Natural killer cell (primary cell): ENCODE measurements at regions not wholly inside any gene's neighbourhood (a gene's known extent, or its start where the extent isn't known, plus 50 kb on each side); places are given as distances from the start of the nearest gene placed in this dataset.

Experiments
- ATAC-seq, 3 donors: fragments of 150-1000 bp in 2 of 3; fragments of 200-7000 bp in 1 of 3; cut with Tn5 transposase; 1 replicate in 1 of 3; 2 replicates in 2 of 3; pipeline ENCODE4 v1.10.0; 2021; ENCODE audit warnings: mild to moderate bottlenecking in 2 of 3, moderate library complexity in 2 of 3
- DNase-seq, 2 donors: peaks; one replicate each; pipeline versions ENCODE4 v3.0.0 to v3.0.0-alpha.2; 2013 to 2021; ENCODE audit warnings: mixed read lengths in 1 of 2
- H3K27ac ChIP-seq: one replicate; pipeline ENCODE4 v1.5.1; 2013; ENCODE audit warnings: mild to moderate bottlenecking, low read length
- H3K27me3 ChIP-seq: one replicate; pipeline ENCODE4 v1.6.1; 2013; ENCODE audit warnings: low read length; ENCODE audit not compliant: control insufficient read depth, insufficient read depth
- H3K36me3 ChIP-seq: one replicate; pipeline ENCODE4 v1.6.1; 2013; ENCODE audit warnings: low read length; ENCODE audit not compliant: control insufficient read depth, insufficient read depth
- H3K4me1 ChIP-seq: one replicate; pipeline ENCODE4 v1.6.1; 2013; ENCODE audit warnings: low read length; ENCODE audit not compliant: control insufficient read depth, insufficient read depth
- H3K4me3 ChIP-seq: one replicate; pipeline ENCODE4 v1.5.1; 2013; ENCODE audit warnings: low read length
- H3K9me3 ChIP-seq: one replicate; pipeline ENCODE4 v1.6.1; 2013; ENCODE audit warnings: low read length; ENCODE audit not compliant: control insufficient read depth, insufficient read depth
- H3K27ac Mint-ChIP-seq, 2 donors: one replicate each; pipeline ENCODE4 v1.8.0; 2022; ENCODE audit warnings: mild to moderate bottlenecking in 2 of 2, mixed read lengths in 2 of 2, moderate library complexity in 1 of 2
- H3K27me3 Mint-ChIP-seq, 2 donors: one replicate each; pipeline ENCODE4 v1.8.0; 2022; ENCODE audit warnings: low read depth in 2 of 2, mixed read lengths in 2 of 2
- H3K36me3 Mint-ChIP-seq: one replicate; pipeline ENCODE4 v1.8.0; 2022; ENCODE audit warnings: mixed read lengths
- H3K4me1 Mint-ChIP-seq, 2 donors: one replicate each; pipeline ENCODE4 v1.8.0; 2022; ENCODE audit warnings: mixed read lengths in 2 of 2
- H3K4me3 Mint-ChIP-seq: one replicate; pipeline ENCODE4 v1.8.0; 2022; ENCODE audit warnings: mild to moderate bottlenecking, moderate library complexity, mixed read lengths
- H3K9me3 Mint-ChIP-seq, 2 donors: one replicate each; pipeline ENCODE4 v1.8.0; 2022; ENCODE audit warnings: mixed read lengths in 2 of 2
- WGBS: methylation state at CpG from one replicate; pipeline ENCODE4 v1.1.7; 2013; ENCODE audit warnings: missing lambda C conversion rate; ENCODE audit not compliant: insufficient coverage; 5-methylcytosine and 5-hydroxymethylcytosine counted together
- intact Hi-C: fragments of 100-400 bp; cut with micrococcal nuclease; formaldehyde crosslinking; loops from one replicate; pipeline ENCODE4 v1.14.2; 2022
- TF ChIP-seq, protein P1 (sequence below): fragments of 200-600 bp; IDR thresholded peaks from one replicate; pipeline ENCODE4 v1.8.0; 2022; ENCODE audit warnings: antibody characterized with exemption

DNA sequence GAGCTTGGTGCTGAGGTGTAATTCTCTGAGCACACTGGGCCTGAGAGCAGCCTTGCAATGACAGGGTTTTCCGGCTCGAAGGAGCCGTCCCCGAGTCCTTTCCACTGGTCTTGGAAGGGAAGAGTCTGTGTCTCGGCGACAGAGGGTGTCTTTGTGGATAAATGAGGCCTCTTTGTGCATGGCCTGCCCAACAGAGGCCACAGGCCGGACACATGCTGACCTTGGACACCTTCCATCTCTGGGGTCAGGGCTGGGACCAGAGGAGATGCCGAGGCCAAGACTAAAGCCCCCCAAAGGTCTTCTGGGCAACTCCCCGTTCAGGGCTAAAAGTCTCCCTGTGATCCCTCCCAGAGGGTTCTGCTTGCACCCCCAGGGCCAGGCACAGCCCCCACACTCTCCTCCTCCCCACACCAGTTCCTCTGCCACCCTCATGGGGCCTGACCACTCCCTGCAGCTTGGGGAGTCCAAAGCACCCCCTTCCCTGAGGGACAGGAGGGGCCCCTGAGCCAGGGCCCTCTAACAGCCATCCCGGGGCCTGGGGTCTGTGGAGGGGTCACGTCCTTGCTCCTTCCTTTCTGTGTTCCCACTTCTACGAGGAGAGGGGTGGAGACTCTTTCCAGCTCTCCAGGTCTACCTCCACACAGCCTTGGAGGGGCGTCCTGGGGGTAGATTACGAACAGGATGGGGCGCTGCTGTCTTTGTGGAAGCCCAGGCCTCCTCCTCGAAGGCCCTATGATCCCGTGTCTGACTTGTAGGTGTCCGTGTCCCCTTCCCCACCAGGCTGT is 130.6 kb upstream of the FAM20C start:
- no peaks in the 10 kb centered on the region for H3K4me1 Mint-ChIP-seq
- H3K36me3 Mint-ChIP-seq, result no peaks in the 10 kb centered on the region
- no peaks in the 10 kb centered on the region for H3K9me3 Mint-ChIP-seq
- TF ChIP-seq, protein P1, sequence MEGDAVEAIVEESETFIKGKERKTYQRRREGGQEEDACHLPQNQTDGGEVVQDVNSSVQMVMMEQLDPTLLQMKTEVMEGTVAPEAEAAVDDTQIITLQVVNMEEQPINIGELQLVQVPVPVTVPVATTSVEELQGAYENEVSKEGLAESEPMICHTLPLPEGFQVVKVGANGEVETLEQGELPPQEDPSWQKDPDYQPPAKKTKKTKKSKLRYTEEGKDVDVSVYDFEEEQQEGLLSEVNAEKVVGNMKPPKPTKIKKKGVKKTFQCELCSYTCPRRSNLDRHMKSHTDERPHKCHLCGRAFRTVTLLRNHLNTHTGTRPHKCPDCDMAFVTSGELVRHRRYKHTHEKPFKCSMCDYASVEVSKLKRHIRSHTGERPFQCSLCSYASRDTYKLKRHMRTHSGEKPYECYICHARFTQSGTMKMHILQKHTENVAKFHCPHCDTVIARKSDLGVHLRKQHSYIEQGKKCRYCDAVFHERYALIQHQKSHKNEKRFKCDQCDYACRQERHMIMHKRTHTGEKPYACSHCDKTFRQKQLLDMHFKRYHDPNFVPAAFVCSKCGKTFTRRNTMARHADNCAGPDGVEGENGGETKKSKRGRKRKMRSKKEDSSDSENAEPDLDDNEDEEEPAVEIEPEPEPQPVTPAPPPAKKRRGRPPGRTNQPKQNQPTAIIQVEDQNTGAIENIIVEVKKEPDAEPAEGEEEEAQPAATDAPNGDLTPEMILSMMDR, result no peak
- Histone ChIP-seq H3K27ac (no peak overlapping the region), H3K4me3 (no peak overlapping the region), H3K4me1 (peaks cover 7% of the 10 kb centered on the region), H3K9me3 (no peaks in the 10 kb centered on the region), H3K27me3 (no peaks in the 10 kb centered on the region), H3K36me3 (no peaks in the 10 kb centered on the region)
- ATAC-seq (no peak), DNase-seq (no peak)
- intact Hi-C loops, result no loop called here
- no peak overlapping the region for H3K4me3 Mint-ChIP-seq
- H3K27me3 Mint-ChIP-seq, result peaks cover 0 to 7% of the 10 kb centered on the region in 2 donors
- WGBS, result 90% methylated on average over 18 of the region's 18 CpGs
- no peak overlapping the region for H3K27ac Mint-ChIP-seq

DNA sequence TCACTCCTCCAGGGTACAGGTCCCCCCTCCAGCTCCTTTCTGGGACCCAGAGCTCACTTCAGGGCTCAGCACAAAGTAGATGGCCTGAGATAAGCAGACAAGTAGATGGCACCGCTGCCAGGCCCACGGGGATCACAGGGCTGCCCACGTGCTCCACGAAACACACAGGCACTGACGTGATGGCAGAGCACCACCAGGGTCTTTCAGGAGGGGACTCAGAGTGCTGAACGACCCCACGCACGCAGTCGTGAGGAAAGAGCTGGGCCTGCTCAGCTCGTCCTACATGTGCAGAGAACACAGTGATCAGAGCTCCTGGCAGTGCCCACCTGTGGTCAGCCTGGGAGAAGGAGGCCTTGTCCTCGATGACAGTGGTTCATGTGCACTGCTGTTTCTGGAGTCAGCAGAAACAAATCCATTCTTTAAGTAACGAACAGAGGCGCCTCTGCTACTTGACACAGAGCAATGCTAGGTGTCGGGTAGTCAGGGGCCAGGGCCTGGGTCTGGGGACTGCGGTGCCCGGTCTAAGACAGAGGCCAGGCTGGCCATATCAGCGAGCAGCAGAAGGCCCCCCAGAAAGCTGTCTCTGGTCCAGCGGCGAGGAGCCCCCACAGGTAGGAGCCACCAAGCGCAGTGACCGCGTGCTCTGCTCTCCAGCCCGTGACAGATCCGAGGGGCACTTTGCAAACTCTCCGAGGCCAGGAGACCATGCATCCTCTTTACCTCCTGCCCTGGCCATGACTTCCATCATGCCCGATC is 129.8 kb upstream of the FAM20C start:
- 91% methylated on average over 26 of the region's 26 CpGs for WGBS
- Histone ChIP-seq H3K4me1 (peaks cover 7% of the 10 kb centered on the region), H3K27me3 (no peaks in the 10 kb centered on the region), H3K27ac (no peak overlapping the region), H3K36me3 (no peaks in the 10 kb centered on the region), H3K4me3 (no peak overlapping the region), H3K9me3 (no peaks in the 10 kb centered on the region)
- H3K27ac Mint-ChIP-seq, result no peak overlapping the region
- TF ChIP-seq, protein P1, result no peak
- no peaks in the 10 kb centered on the region for H3K9me3 Mint-ChIP-seq
- no peaks in the 10 kb centered on the region for H3K36me3 Mint-ChIP-seq
- no peaks in the 10 kb centered on the region for H3K4me1 Mint-ChIP-seq
- no peak for ATAC-seq
- H3K27me3 Mint-ChIP-seq, result peaks cover 0 to 8% of the 10 kb centered on the region in 2 donors
- H3K4me3 Mint-ChIP-seq, result no peak overlapping the region
- no peak for DNase-seq
- intact Hi-C loops, result no loop called here

DNA sequence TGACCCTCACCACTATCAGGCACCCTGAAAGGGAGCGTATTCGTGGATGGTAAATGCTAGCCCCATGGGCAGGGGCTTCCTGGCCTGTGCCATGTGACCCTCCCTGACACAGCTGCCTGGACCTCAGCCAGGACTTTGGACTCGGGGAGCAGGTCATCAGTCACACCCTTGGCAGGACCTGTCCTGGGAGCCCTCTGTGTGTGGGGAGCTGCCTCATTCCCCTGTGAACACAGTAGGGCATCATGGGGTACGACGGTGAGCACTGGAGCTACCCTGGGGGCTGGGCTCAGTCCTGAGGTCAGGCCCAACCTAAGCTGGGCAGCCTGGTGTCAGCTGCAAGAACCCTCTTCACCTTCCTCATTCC is 129.3 kb upstream of the FAM20C start:
- no peak overlapping the region for H3K27ac ChIP-seq
- no peak overlapping the region for H3K4me3 Mint-ChIP-seq
- no peak overlapping the region for H3K27ac Mint-ChIP-seq

More for the DNA sequence above, 129.3 kb upstream of the FAM20C start:
- DNase-seq (no peak), ATAC-seq (no peak)
- intact Hi-C loops, result no loop called here
- no peaks in the 10 kb centered on the region for H3K36me3 Mint-ChIP-seq
- H3K4me1 Mint-ChIP-seq, result no peaks in the 10 kb centered on the region
- H3K27me3 ChIP-seq, result no peaks in the 10 kb centered on the region
- H3K9me3 Mint-ChIP-seq, result no peaks in the 10 kb centered on the region
- WGBS, result 86% methylated on average over 5 of the region's 5 CpGs
- no peaks in the 10 kb centered on the region for H3K9me3 ChIP-seq
- H3K36me3 ChIP-seq, result no peaks in the 10 kb centered on the region
- H3K4me1 ChIP-seq, result peaks cover 7% of the 10 kb centered on the region
- peaks cover 0 to 8% of the 10 kb centered on the region in 2 donors for H3K27me3 Mint-ChIP-seq
- TF ChIP-seq, protein P1, result no peak
- no peak overlapping the region for H3K4me3 ChIP-seq
